Karpas-422 (cell line): ENCODE measurements at regions not wholly inside any gene's neighbourhood (a gene's known extent, or its start where the extent isn't known, plus 50 kb on each side); places are given as distances from the start of the nearest gene placed in this dataset.

ENCODE experiments used
- DNase-seq: peaks from one replicate; pipeline ENCODE4 v3.0.0-alpha.2; 2015
- H2AFZ ChIP-seq: fragments of 200-600 bp; sonication (generic); 2 replicates; pipeline ENCODE4 v1.6.1; 2014; ENCODE audit warnings: antibody characterized with exemption, low read length, mixed read lengths
- H3K27ac ChIP-seq: fragments of 200-600 bp; sonication (generic); 2 replicates; pipeline ENCODE4 v1.5.1; 2014; ENCODE audit warnings: mild to moderate bottlenecking, low read length, moderate library complexity
- H3K27me3 ChIP-seq: fragments of 200-600 bp; sonication (generic); 2 replicates; pipeline ENCODE4 v1.6.1; 2014; ENCODE audit warnings: low read length, mixed read lengths
- H3K36me3 ChIP-seq: fragments of 200-600 bp; sonication (generic); 2 replicates; pipeline ENCODE4 v1.6.1; 2014; ENCODE audit warnings: low read length, mixed read lengths; ENCODE audit not compliant: insufficient read depth
- H3K4me1 ChIP-seq: fragments of 200-600 bp; sonication (generic); 2 replicates; pipeline ENCODE4 v1.6.1; 2014; ENCODE audit warnings: mild to moderate bottlenecking, low read length, mixed read lengths
- H3K4me2 ChIP-seq: fragments of 200-600 bp; sonication (generic); 2 replicates; pipeline ENCODE4 v1.6.1; 2014; ENCODE audit warnings: low read length, low read depth, mild to moderate bottlenecking; ENCODE audit not compliant: poor library complexity, severe bottlenecking
- H3K4me3 ChIP-seq: fragments of 200-600 bp; sonication (generic); 2 replicates; pipeline ENCODE4 v1.5.1; 2014; ENCODE audit warnings: mild to moderate bottlenecking, antibody characterized with exemption, low read length, mixed read lengths
- H3K79me2 ChIP-seq: fragments of 200-600 bp; sonication (generic); 2 replicates; pipeline ENCODE4 v1.6.1; 2014; ENCODE audit warnings: mild to moderate bottlenecking, low read length, mixed read lengths
- H3K9ac ChIP-seq: fragments of 200-600 bp; sonication (generic); 2 replicates; pipeline ENCODE4 v1.6.0; 2014; ENCODE audit warnings: low read length
- H3K9me2 ChIP-seq: fragments of 200-600 bp; sonication (generic), shearing (Covaris generic); replicated peaks from 2 replicates; pipeline ENCODE4 v1.6.0; 2014; ENCODE audit warnings: mild to moderate bottlenecking, low read length, moderate library complexity; ENCODE audit not compliant: insufficient read depth
- H3K9me3 ChIP-seq: fragments of 300-700, 200-600 bp; sonication (generic); 2 replicates; pipeline ENCODE4 v1.6.1; 2014; ENCODE audit warnings: low read length, mixed read lengths
- H4K20me1 ChIP-seq: fragments of 200-600 bp; sonication (generic); 2 replicates; pipeline ENCODE4 v1.6.1; 2014; ENCODE audit warnings: mild to moderate bottlenecking, antibody characterized with exemption, low read length, low read depth; ENCODE audit not compliant: insufficient read depth

DNA sequence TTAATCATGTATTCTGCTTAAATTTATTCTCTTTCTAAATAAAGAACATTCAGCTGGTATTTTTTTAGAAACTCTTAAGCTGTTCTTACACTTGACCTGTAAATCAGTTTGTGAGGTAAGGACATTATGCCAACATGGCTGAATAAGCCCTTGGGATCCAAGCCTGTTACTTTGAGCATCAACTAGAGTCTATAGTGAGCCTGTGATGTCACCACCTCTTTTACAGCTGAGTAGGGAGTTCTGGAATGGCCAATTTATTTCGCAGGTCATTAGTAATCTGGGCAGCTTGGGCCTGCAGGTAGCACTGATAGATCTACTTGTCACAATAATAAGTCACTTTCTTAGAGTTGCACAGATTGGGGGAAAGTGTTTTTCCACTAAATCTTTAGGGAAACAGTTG is 915.2 kb upstream of the MBL2 start:
- H3K27ac ChIP-seq, result no peak overlapping the region
- no peaks in the 10 kb centered on the region for H3K79me2 ChIP-seq
- H3K36me3 ChIP-seq, result no peaks in the 10 kb centered on the region
- no peaks in the 10 kb centered on the region for H3K27me3 ChIP-seq
- no peaks in the 10 kb centered on the region for H3K4me1 ChIP-seq
- no peak for DNase-seq
- H3K4me3 ChIP-seq, result no peak overlapping the region
- no peaks in the 10 kb centered on the region; the same call in 1 of the 2 replicates for H3K9me2 ChIP-seq
- no peak overlapping the region for H3K9ac ChIP-seq
- no peaks in the 10 kb centered on the region for H4K20me1 ChIP-seq
- no peak overlapping the region for H2AFZ ChIP-seq
- H3K9me3 ChIP-seq, result peaks cover 32% of the 10 kb centered on the region
- no peak overlapping the region for H3K4me2 ChIP-seq

DNA sequence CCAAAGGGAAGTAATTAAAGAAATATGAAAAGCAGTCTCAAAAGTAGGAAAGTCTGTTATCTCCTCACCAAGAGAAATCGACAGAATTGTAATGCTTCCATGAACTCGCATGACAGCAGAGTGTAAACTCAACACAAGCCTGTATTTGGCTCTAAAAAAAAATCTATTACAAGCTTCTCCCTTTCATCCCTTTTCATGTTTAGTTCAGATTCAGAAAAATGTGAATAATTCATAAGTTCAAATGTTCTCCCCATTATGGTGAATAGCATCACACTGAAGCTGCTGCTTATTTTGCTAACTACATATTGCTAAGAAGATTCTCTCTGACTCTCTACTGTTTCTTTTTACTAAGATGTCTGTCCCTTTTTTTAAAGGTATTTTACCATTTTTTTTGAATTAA is 910.3 kb upstream of the MBL2 start:
- Histone ChIP-seq H3K36me3 (no peaks in the 10 kb centered on the region), H3K27ac (no peak overlapping the region), H3K9me2 (no peaks in the 10 kb centered on the region; the same call in 1 of the 2 replicates), H3K4me3 (no peak overlapping the region), H4K20me1 (no peaks in the 10 kb centered on the region), H3K4me1 (no peaks in the 10 kb centered on the region), H3K4me2 (no peak overlapping the region), H3K79me2 (no peaks in the 10 kb centered on the region), H3K9me3 (peaks cover 26% of the 10 kb centered on the region), H3K9ac (no peak overlapping the region), H2AFZ (no peak overlapping the region), H3K27me3 (no peaks in the 10 kb centered on the region)
- DNase-seq, result no peak

DNA sequence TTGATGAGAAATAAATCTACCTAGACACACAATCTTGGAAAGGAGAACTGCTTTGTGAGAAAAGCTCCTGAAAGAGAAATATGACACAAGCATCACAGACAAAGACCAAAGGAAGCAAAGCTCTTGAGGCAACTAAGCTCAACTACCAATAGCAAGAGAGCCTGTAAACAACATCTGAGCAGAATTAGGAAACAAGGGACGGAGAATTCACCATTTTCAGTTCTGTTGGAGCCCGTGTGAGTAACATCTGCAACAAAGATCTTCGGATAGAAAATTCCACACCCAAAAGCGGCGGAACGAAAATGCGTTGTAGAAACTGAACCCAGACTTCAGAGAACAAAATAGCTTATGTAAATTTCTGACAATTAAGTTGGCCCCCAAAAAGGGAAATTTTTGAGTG is 909.9 kb upstream of the MBL2 start:
- Histone ChIP-seq H3K4me3 (no peak overlapping the region), H3K36me3 (no peaks in the 10 kb centered on the region), H3K27ac (no peak overlapping the region), H3K79me2 (no peaks in the 10 kb centered on the region), H2AFZ (no peak overlapping the region), H3K27me3 (no peaks in the 10 kb centered on the region), H3K9me2 (no peaks in the 10 kb centered on the region; the same call in 1 of the 2 replicates), H3K9ac (no peak overlapping the region), H4K20me1 (no peaks in the 10 kb centered on the region), H3K4me2 (no peak overlapping the region), H3K9me3 (peaks cover 22% of the 10 kb centered on the region), H3K4me1 (no peaks in the 10 kb centered on the region)
- DNase-seq, result no peak

DNA sequence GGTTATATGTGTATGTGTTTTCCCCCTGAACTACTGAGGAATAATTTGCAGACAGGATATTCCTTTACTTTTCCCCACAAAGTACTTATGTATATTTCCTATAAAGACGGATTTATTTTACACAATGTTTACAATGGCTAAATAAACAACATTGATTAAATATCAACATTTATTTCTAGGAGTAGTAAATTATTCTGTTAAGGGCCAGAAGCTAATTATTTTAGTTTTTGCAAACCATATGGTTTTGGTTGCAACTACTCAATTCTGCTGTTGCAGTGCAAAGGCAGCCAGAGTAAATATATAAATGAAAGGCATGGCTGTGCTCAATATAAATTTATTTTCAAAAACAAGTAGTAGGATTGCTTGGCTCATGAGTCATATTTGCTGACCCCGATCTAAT is 907.1 kb upstream of the MBL2 start:
- no peaks in the 10 kb centered on the region for H3K36me3 ChIP-seq
- H3K9me3 ChIP-seq, result peaks cover 22% of the 10 kb centered on the region; the same call in 1 of the 2 replicates
- H3K4me3 ChIP-seq, result no peak overlapping the region
- no peak overlapping the region for H3K4me2 ChIP-seq
- H3K27ac ChIP-seq, result no peak overlapping the region
- no peaks in the 10 kb centered on the region for H3K79me2 ChIP-seq
- no peak overlapping the region for H3K9ac ChIP-seq
- no peaks in the 10 kb centered on the region for H3K9me2 ChIP-seq
- H4K20me1 ChIP-seq, result no peaks in the 10 kb centered on the region
- no peak overlapping the region for H2AFZ ChIP-seq
- DNase-seq, result no peak
- no peaks in the 10 kb centered on the region for H3K4me1 ChIP-seq
- no peaks in the 10 kb centered on the region for H3K27me3 ChIP-seq

DNA sequence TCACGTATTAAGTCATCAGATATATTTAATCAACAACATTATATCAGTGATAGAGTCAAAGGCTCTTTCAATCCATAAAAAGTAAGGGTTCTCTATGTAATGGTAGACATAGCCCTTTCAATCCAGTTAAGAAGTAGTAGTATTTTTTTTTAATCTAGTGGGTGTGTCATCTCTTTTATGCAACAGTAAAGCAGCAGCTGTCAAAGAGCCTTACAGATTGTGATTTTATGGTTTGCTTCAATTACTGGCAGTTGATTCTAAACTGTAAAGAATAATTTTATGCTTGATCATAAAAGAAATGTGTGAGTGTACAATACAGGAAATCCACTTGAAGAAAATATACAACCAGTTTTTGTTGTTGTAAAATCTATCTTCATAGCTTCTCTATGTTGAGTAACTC is 902.6 kb upstream of the MBL2 start:
- Histone ChIP-seq H3K4me1 (no peaks in the 10 kb centered on the region), H4K20me1 (no peaks in the 10 kb centered on the region), H3K4me3 (no peak overlapping the region), H3K4me2 (no peak overlapping the region), H3K9me2 (no peaks in the 10 kb centered on the region), H3K79me2 (no peaks in the 10 kb centered on the region), H3K9ac (no peak overlapping the region), H3K27me3 (no peaks in the 10 kb centered on the region), H3K9me3 (peaks cover 28% of the 10 kb centered on the region), H3K36me3 (no peaks in the 10 kb centered on the region), H2AFZ (no peak overlapping the region), H3K27ac (no peak overlapping the region)
- DNase-seq, result no peak

DNA sequence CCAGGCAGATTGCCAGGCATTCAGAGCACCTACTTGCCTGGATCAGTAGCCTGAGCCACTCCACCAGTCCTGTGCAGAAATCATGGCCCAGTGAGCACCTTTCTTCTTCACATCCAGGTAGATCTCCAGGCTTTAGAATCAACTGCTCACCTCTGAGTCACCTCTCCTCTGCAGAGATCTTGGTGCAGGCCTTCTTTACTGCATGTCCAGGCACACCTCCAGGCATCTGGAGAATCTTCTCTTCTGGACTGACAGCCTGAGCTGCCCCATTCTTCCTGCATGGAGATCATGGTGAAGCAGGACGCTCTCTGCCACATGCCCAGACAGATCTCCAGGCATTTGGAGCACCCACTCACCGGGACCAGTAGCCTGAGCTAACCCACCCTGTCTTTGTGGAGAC is 894.5 kb upstream of the MBL2 start:
- no peaks in the 10 kb centered on the region for H3K4me1 ChIP-seq
- H3K79me2 ChIP-seq, result no peaks in the 10 kb centered on the region
- no peaks in the 10 kb centered on the region for H3K27me3 ChIP-seq
- H3K9ac ChIP-seq, result no peak overlapping the region
- H3K27ac ChIP-seq, result no peak overlapping the region
- H3K36me3 ChIP-seq, result no peaks in the 10 kb centered on the region
- H2AFZ ChIP-seq, result no peak overlapping the region
- H4K20me1 ChIP-seq, result no peaks in the 10 kb centered on the region
- H3K9me3 ChIP-seq, result peaks cover 31% of the 10 kb centered on the region
- DNase-seq, result no peak
- no peak overlapping the region for H3K4me2 ChIP-seq
- H3K9me2 ChIP-seq, result no peaks in the 10 kb centered on the region
- H3K4me3 ChIP-seq, result no peak overlapping the region

DNA sequence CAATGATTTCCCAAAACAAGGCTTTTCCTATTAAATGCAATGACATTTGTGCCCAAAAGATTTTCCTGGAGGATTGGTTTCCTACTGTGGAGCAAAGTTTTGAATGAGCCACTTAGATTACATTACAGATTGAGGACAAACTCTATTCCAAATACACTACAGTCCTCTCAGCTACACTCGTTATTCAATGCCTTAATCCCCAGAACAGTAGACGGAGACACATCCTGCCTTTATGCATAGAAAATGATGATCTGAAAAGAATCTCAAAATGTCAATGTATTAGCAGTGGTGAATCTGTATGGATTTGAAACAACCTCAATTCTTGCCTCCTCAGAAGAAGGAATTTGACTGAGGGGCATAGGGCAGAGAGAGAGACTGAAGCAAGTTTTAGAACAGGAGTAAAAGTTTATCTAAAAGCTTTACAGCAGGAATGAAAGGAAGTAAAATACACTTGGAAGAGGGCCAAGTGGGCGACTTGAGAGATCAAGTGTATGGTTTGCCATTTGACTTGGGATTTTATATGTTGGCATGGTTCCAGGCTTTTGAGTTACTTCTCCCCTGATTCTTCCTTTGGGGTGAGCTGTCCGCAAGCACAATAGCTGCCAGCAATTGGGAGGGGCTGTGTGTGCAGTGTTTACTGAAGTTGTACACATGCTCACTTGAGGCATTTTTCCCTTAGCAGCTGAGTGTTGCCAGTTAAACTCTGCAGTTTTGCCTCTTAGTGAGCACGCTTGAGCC is 891.9 kb upstream of the MBL2 start:
- Histone ChIP-seq H3K9ac (no peak overlapping the region), H3K36me3 (no peaks in the 10 kb centered on the region), H4K20me1 (no peaks in the 10 kb centered on the region), H3K4me3 (no peak overlapping the region), H2AFZ (no peak overlapping the region), H3K4me1 (no peaks in the 10 kb centered on the region), H3K27me3 (no peaks in the 10 kb centered on the region), H3K9me3 (peaks cover 27% of the 10 kb centered on the region), H3K27ac (no peak overlapping the region), H3K9me2 (no peaks in the 10 kb centered on the region), H3K79me2 (no peaks in the 10 kb centered on the region), H3K4me2 (no peak overlapping the region)
- no peak for DNase-seq

DNA sequence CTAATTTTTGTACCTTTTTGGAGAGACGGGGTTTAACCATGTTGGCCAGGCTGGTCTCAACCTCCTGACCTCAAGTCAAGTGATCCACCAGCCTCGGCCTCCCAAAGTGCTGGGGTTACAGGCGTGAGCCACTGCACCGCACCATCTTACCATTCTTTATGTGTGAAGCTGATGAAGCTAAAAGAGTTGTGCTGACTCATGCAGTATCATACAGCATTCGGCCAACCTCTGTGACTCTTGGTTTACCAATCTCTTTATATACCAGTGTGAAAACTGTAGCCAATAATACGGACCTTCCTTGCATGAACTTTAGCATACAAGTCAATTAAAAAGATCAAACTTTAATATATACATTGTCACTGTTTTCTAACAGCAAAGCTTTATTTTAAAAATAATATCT is 878.2 kb upstream of the MBL2 start:
- Histone ChIP-seq H3K4me2 (no peak overlapping the region), H3K9me3 (peaks cover 15% of the 10 kb centered on the region), H3K4me1 (no peaks in the 10 kb centered on the region), H3K27me3 (no peaks in the 10 kb centered on the region), H3K9ac (no peak overlapping the region), H3K27ac (no peak overlapping the region), H3K79me2 (no peaks in the 10 kb centered on the region), H3K4me3 (no peak overlapping the region), H3K9me2 (no peaks in the 10 kb centered on the region), H4K20me1 (no peaks in the 10 kb centered on the region), H3K36me3 (no peaks in the 10 kb centered on the region), H2AFZ (no peak overlapping the region)
- no peak for DNase-seq
